ENCODE measurements at regions not wholly inside any gene's neighbourhood (a gene's known extent, or its start where the extent isn't known, plus 50 kb on each side); places are given as distances from the start of the nearest gene placed in this dataset.
"Not testable (repeated sequence)": the region's sequence is repeated elsewhere in the genome, so short reads cannot be mapped to it uniquely, and the experiment has no call there.

- DNase-seq (ENCODE audit: low read depth in 3 of 3, low spot score in 2 of 3): no peak
Observed at GRCh38 chr13:28574617-28575142, 79.8 kb upstream of the FLT1 start.

- no peak for DNase-seq (ENCODE audit: low read depth in 3 of 3, low spot score in 2 of 3)
Observed at GRCh38 chr13:28573595-28574373, 78.9 kb upstream of the FLT1 start.

GRCh38 chr13:28572871-28573270 lies 77.9 kb upstream of the FLT1 start:
- DNase-seq (ENCODE audit: low read depth in 3 of 3, low spot score in 2 of 3): no peak

- not testable (repeated sequence) for DNase-seq (ENCODE audit: low read depth in 3 of 3, low spot score in 2 of 3)
Observed at GRCh38 chr13:28570356-28570755, 75.4 kb upstream of the FLT1 start.

GRCh38 chr13:28569886-28570285 lies 75.0 kb upstream of the FLT1 start:
- DNase-seq (ENCODE audit: low read depth in 3 of 3, low spot score in 2 of 3): no peak

GRCh38 chr13:28568286-28568685 lies 73.4 kb upstream of the FLT1 start:
- DNase-seq (ENCODE audit: low read depth in 3 of 3, low spot score in 2 of 3): peak in 2 of 3 donors; percentile 47

- no peak for DNase-seq (ENCODE audit: low read depth in 3 of 3, low spot score in 2 of 3)
Observed at GRCh38 chr13:28566891-28567290, 72.0 kb upstream of the FLT1 start.

GRCh38 chr13:28566283-28566682 lies 71.4 kb upstream of the FLT1 start:
- DNase-seq (ENCODE audit: low read depth in 3 of 3, low spot score in 2 of 3): no peak

- no peak for DNase-seq (ENCODE audit: low read depth in 3 of 3, low spot score in 2 of 3)
Observed at GRCh38 chr13:28564030-28564429, 69.1 kb upstream of the FLT1 start.

GRCh38 chr13:28563609-28564008 lies 68.7 kb upstream of the FLT1 start:
- DNase-seq (ENCODE audit: low read depth in 3 of 3, low spot score in 2 of 3): no peak

GRCh38 chr13:28560612-28561011 lies 65.7 kb upstream of the FLT1 start:
- no peak for DNase-seq (ENCODE audit: low read depth in 3 of 3, low spot score in 2 of 3)

GRCh38 chr13:28559636-28560259 lies 64.8 kb upstream of the FLT1 start:
- DNase-seq (ENCODE audit: low read depth in 3 of 3, low spot score in 2 of 3): no peak

GRCh38 chr13:28558567-28558966 lies 63.6 kb upstream of the FLT1 start:
- no peak for DNase-seq (ENCODE audit: low read depth in 3 of 3, low spot score in 2 of 3)

GRCh38 chr13:28557725-28558520 lies 63.0 kb upstream of the FLT1 start:
- DNase-seq (ENCODE audit: low read depth in 3 of 3, low spot score in 2 of 3): no peak

GRCh38 chr13:28555096-28555495 lies 60.2 kb upstream of the FLT1 start:
- DNase-seq (ENCODE audit: low read depth in 3 of 3, low spot score in 2 of 3): no peak

- no peak for DNase-seq (ENCODE audit: low read depth in 3 of 3, low spot score in 2 of 3)
Observed at GRCh38 chr13:28553971-28554370, 59.0 kb upstream of the FLT1 start.

GRCh38 chr13:28552288-28552687 lies 57.4 kb upstream of the FLT1 start:
- no peak for DNase-seq (ENCODE audit: low read depth in 3 of 3, low spot score in 2 of 3)

- DNase-seq (ENCODE audit: low read depth in 3 of 3, low spot score in 2 of 3): no peak
Observed at GRCh38 chr13:28551498-28551895, 56.6 kb upstream of the FLT1 start.

- no peak for DNase-seq (ENCODE audit: low read depth in 3 of 3, low spot score in 2 of 3)
Observed at GRCh38 chr13:28550721-28551497, 56.0 kb upstream of the FLT1 start.

GRCh38 chr13:28550091-28550490 lies 55.2 kb upstream of the FLT1 start:
- no peak for DNase-seq (ENCODE audit: low read depth in 3 of 3, low spot score in 2 of 3)

GRCh38 chr13:28548872-28549271 lies 53.9 kb upstream of the FLT1 start:
- DNase-seq (ENCODE audit: low read depth in 3 of 3, low spot score in 2 of 3): no peak

Data from right renal cortex interstitium (tissue), 3 donors.